DMS53 treated with DMSO at 0.1 percent for 48 hours (cell line): ENCODE measurements at regions not wholly inside any gene's neighbourhood (a gene's known extent, or its start where the extent isn't known, plus 50 kb on each side); places are given as distances from the start of the nearest gene placed in this dataset.
A peak's percentile ranks its signal among the peaks of the same experiment; 100 is the strongest.

Experiments used
- DNase-seq: peaks from one replicate; lab custom pipeline; 2025; ENCODE audit not compliant: unreplicated experiment; lab: John Stamatoyannopoulos, UW

- no peak for DNase-seq
Measured at GRCh38 chr5:173780235-173781234, 107.6 kb upstream of the CPEB4 start.

- DNase-seq, result no peak
Measured at GRCh38 chr5:173781432-173781815, 106.7 kb upstream of the CPEB4 start.

- peak; percentile 81 for DNase-seq
Measured at GRCh38 chr5:173781816-173782670, 106.1 kb upstream of the CPEB4 start.

- no peak for DNase-seq
Measured at GRCh38 chr5:173782671-173783101, 105.5 kb upstream of the CPEB4 start.

- DNase-seq, result no peak
Measured at GRCh38 chr5:173783371-173783770, 104.8 kb upstream of the CPEB4 start.

GRCh38 chr5:173785400-173785799 is 102.7 kb upstream of the CPEB4 start:
- DNase-seq, result peak; percentile 59

GRCh38 chr5:173785866-173786265 is 102.3 kb upstream of the CPEB4 start:
- no peak for DNase-seq

GRCh38 chr5:173786286-173787187 is 101.6 kb upstream of the CPEB4 start:
- DNase-seq, result no peak

- DNase-seq, result no peak
Measured at GRCh38 chr5:173789031-173789920, 98.9 kb upstream of the CPEB4 start.

- DNase-seq, result no peak
Measured at GRCh38 chr5:173790177-173790719, 97.9 kb upstream of the CPEB4 start.

- no peak for DNase-seq
Measured at GRCh38 chr5:173790836-173791546, 97.2 kb upstream of the CPEB4 start.

- no peak for DNase-seq
Measured at GRCh38 chr5:173791878-173792277, 96.3 kb upstream of the CPEB4 start.

- no peak for DNase-seq
Measured at GRCh38 chr5:173792781-173793547, 95.2 kb upstream of the CPEB4 start.

- DNase-seq, result no peak
Measured at GRCh38 chr5:173793648-173794548, 94.3 kb upstream of the CPEB4 start.

- DNase-seq, result no peak
Measured at GRCh38 chr5:173794901-173795416, 93.2 kb upstream of the CPEB4 start.

- DNase-seq, result peak; percentile 21
Measured at GRCh38 chr5:173795601-173796000, 92.5 kb upstream of the CPEB4 start.
